Neural cell (in vitro differentiated cells): ENCODE measurements at regions not wholly inside any gene's neighbourhood (a gene's known extent, or its start where the extent isn't known, plus 50 kb on each side); places are given as distances from the start of the nearest gene placed in this dataset.

Experiments used
- CTCF ChIP-seq: fragments of 450-650 bp; IDR thresholded peaks from 2 replicates; pipeline ENCODE4 v1.5.1; 2014; ENCODE audit warnings: antibody characterized with exemption, mild to moderate bottlenecking, moderate library complexity; ENCODE audit not compliant: poor library complexity, severe bottlenecking
- EP300 ChIP-seq: fragments of 450-650 bp; conservative IDR thresholded peaks from 2 replicates; pipeline ENCODE4 v1.6.1; 2014; ENCODE audit warnings: antibody characterized with exemption, mild to moderate bottlenecking, moderate library complexity; ENCODE audit not compliant: poor library complexity, severe bottlenecking
- EZH2 ChIP-seq: fragments of 200-600, 300-800 bp; shearing (Covaris generic), sonication (generic); IDR thresholded peaks from 2 replicates; pipeline ENCODE4 v1.6.1; 2014; ENCODE audit warnings: antibody characterized with exemption, low read length, borderline replicate concordance, mild to moderate bottlenecking; ENCODE audit not compliant: insufficient read depth, poor library complexity, severe bottlenecking
- TF ChIP-seq, protein P1 (sequence below): IDR thresholded peaks from 2 replicates; pipeline ENCODE4 v1.6.1; 2012; ENCODE audit warnings: borderline replicate concordance

GRCh38 chr21:19537116-19537515 lies 1133.5 kb upstream of the TMPRSS15 start:
- TF ChIP-seq EP300 (no peak), CTCF (no peak), EZH2 (no peak)
- TF ChIP-seq, protein P1, sequence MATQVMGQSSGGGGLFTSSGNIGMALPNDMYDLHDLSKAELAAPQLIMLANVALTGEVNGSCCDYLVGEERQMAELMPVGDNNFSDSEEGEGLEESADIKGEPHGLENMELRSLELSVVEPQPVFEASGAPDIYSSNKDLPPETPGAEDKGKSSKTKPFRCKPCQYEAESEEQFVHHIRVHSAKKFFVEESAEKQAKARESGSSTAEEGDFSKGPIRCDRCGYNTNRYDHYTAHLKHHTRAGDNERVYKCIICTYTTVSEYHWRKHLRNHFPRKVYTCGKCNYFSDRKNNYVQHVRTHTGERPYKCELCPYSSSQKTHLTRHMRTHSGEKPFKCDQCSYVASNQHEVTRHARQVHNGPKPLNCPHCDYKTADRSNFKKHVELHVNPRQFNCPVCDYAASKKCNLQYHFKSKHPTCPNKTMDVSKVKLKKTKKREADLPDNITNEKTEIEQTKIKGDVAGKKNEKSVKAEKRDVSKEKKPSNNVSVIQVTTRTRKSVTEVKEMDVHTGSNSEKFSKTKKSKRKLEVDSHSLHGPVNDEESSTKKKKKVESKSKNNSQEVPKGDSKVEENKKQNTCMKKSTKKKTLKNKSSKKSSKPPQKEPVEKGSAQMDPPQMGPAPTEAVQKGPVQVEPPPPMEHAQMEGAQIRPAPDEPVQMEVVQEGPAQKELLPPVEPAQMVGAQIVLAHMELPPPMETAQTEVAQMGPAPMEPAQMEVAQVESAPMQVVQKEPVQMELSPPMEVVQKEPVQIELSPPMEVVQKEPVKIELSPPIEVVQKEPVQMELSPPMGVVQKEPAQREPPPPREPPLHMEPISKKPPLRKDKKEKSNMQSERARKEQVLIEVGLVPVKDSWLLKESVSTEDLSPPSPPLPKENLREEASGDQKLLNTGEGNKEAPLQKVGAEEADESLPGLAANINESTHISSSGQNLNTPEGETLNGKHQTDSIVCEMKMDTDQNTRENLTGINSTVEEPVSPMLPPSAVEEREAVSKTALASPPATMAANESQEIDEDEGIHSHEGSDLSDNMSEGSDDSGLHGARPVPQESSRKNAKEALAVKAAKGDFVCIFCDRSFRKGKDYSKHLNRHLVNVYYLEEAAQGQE, result no peak
